SKM-1 treated with dmso at 0.1 percent for 144 hours (cell line): ENCODE measurements at regions not wholly inside any gene's neighbourhood (a gene's known extent, or its start where the extent isn't known, plus 50 kb on each side); places are given as distances from the start of the nearest gene placed in this dataset.
"Not testable (repeated sequence)": the region's sequence is repeated elsewhere in the genome, so short reads cannot be mapped to it uniquely, and the experiment has no call there.

Experiments
- DNase-seq: peaks from one replicate; lab custom pipeline; 2025; ENCODE audit not compliant: unreplicated experiment; lab: John Stamatoyannopoulos, UW

- no peak for DNase-seq
Observed at GRCh38 chr15:26032162-26032846, 169.2 kb upstream of the ATP10A start.

DNA sequence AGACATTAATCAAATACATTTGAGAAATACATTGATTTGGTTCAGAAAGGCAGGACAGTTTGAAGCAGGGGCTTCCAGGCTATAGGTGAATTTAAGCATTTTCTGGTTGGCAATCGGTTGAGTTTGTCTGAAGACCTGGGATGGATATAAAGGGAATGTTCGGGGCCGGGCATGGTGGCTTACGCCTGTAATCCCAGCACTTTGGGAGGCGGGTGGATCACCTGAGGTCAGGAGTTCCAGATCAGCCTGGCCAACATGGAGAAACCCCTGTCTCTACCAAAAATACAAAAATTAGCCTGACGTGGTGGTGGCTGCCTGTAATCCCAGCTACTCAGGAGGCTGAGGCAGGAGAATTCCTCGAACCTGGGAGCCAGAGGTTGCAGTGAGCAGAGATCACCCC lies 166.5 kb upstream of the ATP10A start:
- DNase-seq: not testable (repeated sequence)

DNA sequence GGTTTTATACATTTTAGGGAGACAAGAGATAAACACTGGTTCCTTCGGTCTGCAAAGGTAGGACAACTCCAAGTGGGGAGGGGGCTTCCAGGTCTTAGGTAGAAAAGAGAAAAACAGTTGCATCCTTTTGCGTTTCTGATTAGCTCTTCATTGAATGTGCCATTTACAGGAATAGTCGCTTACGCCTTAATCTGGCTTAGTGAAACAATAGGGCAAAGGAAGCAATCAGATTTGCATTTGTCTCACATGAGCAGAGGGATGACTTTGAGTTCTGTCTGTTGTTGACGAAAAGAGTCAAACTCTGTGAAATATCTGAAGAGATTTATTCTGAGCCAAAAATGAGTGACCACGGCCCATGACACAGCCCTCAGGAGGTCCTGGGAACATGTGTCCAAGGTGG lies 166.0 kb upstream of the ATP10A start:
- DNase-seq: no peak

DNA sequence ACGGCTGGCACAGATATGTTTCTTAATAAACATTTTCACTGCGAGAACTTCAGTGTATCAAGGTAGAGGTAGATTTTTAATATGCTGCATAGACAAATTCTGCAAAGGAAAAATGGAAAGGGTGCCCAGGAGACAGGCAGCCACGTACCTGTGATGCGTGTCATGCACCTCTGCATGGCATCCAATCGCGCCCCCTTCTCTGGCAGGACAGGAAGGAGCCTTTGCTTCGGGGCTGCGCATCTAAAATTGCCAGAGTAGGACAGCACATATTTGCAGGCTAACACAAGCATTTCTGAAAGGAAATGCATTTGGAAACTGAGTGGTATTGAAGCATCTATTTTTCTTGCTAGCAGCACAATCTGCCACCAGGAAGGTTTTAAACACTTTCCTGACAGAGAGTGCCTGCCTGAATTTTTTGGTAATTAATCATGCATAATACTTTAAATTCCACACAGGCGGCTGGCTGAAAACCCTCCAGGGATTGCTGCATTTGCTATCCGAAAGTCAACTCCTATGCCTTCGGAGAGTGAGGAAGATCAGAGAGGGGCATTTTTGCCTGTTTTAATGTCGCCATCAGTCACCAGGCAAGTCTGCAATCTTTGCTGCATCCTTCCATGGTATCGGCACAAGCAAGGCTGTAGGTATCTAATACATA lies 165.1 kb upstream of the ATP10A start:
- DNase-seq: no peak

- DNase-seq: not testable (repeated sequence)
Observed at GRCh38 chr15:26026671-26027070, 163.5 kb upstream of the ATP10A start.

DNA sequence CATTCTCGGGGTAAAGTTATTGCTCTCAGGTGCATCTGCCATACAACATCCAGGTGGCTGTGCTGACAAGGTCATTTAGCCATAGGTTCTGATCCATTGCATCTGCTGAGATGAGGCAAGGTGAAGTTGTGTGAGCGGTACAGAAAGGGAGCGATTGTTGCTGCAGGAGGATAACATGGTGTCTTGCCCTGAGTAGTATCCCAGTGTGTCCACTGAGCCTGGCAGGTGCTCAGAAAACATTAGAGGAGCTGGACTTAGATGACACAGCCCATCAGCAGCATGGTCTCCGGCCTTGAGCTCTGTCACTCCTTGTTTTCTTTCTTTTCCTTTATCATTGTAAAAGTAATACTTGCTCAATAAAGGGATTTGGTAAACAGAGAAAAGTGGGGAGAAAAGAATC lies 161.1 kb upstream of the ATP10A start:
- no peak for DNase-seq

DNA sequence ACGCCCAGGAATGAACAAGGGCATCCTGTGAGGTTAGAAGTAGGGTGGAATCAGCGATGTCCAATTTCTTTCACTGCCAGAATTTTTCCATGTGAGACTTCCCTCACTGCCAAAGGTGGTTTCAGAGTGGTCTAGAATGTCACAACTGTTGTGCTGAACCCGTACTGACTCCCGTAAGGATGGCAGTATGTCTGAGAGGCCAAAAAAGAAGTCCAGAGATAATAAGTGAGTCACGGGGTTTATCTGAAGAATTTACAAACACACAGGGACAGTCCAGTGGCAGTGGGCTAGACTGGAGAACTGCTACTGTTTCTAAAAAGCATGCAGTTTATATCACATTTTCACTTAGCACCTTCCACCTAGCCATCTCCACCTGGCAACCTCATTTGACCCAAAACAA lies 160.6 kb upstream of the ATP10A start:
- no peak for DNase-seq

GRCh38 chr15:26023231-26023630 lies 160.1 kb upstream of the ATP10A start:
- DNase-seq: no peak

GRCh38 chr15:26020871-26021270 lies 157.7 kb upstream of the ATP10A start:
- no peak for DNase-seq

DNA sequence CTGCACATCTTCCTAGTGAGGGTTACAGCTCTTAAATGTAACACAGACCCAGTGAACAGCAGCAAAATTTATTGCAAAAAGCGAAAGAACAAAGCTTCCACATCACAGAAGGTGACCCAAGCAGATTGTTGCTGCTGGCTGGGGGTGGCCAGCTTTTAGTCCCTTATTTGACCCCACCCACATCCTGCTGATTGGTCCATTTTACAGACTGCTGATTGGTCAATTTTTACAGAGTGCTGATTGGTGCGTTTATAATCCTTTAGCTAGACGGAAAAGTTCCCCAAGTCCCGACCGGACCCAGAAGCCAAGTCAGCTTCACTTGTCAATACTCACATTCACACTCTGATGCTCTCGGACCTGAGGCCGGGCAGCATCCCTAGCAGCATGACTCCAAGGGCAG lies 154.5 kb upstream of the ATP10A start:
- DNase-seq: no peak

- no peak for DNase-seq
Observed at GRCh38 chr15:26015516-26016075, 152.5 kb upstream of the ATP10A start.

DNA sequence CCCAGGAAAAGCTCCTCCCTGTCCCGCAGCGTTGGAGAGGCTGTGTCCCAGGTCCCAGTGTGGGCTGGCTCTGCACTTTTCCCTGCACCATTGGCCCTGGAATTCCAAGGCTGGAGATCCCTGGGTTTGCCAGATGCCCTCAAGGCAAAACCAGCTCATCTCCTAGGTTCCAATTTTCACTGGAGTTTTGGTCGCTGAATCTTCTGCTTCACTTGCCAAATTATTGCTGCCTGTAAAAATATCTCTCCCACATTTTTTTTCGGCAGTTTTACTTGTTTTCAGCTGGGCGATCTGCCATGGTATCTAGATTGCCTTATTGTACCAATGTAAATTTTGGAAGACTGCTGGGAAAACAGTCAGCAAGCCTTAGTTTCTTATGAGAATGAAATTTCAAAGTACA lies 150.9 kb upstream of the ATP10A start:
- no peak for DNase-seq

- no peak for DNase-seq
Observed at GRCh38 chr15:26011916-26012315, 148.8 kb upstream of the ATP10A start.

- DNase-seq: no peak
Observed at GRCh38 chr15:26007151-26007550, 144.0 kb upstream of the ATP10A start.

DNA sequence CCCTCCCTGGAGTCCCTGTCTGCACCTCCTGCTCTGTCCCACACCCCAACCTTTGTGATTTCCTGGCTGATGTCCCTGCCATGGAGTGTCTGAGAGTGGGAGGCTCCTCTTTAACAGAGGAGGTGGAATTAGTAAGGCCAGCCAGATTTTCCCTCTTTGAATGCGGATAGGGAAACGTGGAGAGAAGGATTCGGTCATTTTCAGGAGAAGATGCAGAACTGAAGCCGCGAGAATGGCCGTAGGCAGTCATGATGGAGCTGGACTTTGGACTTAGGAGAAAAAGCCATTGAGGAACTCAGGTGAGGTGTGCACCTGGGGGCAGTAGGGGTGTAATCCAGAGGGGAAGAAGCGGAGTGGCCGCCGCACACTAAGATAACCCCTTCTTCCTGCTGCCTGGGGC lies 138.1 kb upstream of the ATP10A start:
- no peak for DNase-seq

- no peak for DNase-seq
Observed at GRCh38 chr15:25993506-25993905, 130.4 kb upstream of the ATP10A start.

DNA sequence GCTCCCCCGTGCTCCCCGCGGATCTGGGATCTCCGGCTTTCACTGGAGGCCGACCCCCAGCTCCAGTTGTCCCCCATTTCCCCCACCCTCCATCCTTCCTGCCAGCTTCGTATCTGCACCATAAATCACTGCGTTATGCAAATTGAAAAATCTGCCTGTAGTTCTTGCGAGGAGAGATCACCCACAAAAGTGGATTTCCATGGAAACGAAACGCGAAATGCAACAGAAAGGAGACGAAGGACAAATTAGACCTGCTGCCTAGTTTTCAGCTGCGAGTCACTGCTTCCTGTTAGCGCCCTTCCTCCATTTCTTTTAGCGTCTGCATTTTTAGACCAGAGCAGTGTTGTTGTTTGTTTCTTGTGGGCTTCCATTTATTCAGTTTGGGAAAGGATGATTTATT lies 127.1 kb upstream of the ATP10A start:
- DNase-seq: no peak

DNA sequence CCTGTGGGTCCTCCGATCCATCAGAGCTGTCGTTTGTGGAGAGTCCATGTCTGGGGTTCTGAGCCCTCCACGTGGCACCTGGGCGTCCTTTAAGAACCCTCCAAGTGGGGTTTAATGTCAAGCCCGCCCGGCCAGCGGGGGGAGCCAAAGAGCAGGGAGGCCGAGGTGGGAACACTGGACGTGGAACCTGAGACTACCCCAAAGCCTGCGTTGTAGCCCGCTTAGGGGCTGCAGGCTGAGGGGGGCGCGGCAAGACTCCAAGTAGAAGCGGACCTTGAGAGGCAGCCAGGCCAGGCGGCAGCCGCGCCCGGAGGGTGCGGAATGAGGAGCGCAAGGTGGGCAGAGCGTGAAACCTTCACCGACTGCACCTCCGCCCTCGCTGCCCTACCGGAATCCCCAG lies 126.2 kb upstream of the ATP10A start:
- DNase-seq: no peak

DNA sequence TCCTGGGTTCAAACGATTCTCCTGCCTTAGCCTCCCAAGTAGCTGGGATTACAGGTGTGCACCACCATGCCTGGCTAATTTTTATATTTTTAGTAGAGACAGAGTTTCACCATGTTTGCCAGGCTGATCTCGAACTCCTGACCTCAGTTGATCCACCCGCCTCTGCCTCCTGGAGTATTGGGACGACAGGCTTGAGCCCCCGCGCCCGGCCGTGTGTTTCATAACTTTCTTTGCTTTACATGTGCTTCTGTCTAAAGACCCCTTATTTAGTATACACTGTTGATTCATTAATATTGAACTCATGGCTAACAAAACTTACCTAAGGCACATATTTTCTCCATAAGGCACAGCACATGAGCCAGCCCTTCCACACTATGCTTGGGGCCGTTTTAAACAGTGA lies 125.6 kb upstream of the ATP10A start:
- not testable (repeated sequence) for DNase-seq

DNA sequence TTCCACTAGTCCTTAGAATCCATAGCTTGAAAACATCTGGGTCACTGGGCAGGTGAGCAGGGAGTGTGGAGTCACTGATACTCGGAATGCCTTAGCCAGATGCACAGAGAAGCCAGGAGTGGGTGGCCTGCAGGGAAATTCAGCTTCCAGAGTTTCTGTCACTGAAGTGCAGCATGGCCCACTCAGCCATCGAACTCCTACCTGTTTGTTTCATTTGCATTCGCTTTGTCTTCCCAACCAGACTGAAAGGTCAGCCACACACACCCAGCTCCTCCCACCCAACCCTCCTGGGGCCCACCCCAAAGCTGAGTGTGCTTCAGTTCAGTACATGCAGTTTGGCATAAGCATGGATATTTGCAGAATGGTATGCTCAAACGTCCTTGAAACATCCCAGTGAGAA lies 124.5 kb upstream of the ATP10A start:
- DNase-seq: no peak

DNA sequence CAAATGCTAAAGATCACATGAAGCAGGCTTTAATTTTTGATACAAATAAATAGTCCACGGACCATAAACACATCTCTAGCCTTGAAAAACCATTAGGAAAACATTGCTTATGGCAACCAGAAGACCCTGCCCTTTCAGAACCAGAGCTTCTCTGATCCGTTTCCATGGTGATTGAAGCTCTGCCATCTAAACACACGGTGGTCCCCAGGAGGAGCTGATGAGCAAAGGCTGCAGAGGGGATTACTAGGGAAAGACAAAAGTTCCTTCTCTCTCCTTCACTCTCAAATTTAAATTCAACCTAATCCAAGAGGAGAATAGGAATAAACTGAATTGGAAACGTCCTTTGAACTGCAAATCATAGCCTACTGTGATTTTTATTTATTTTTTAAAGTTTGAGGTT lies 122.0 kb upstream of the ATP10A start:
- DNase-seq: no peak

- no peak for DNase-seq
Observed at GRCh38 chr15:25982736-25983135, 119.6 kb upstream of the ATP10A start.

- no peak for DNase-seq
Observed at GRCh38 chr15:25981114-25981513, 118.0 kb upstream of the ATP10A start.
